Superior temporal gyrus (tissue), 1 donor: ENCODE measurements at regions not wholly inside any gene's neighbourhood (a gene's known extent, or its start where the extent isn't known, plus 50 kb on each side); places are given as distances from the start of the nearest gene placed in this dataset.
"Not testable (repeated sequence)": the region's sequence is repeated elsewhere in the genome, so short reads cannot be mapped to it uniquely, and the experiment has no call there.

Experiments used
- DNase-seq: peaks from one replicate; pipeline ENCODE4 v3.0.0-alpha.2; 2016; ENCODE audit errors: extremely low spot score

GRCh38 chr19:30817965-30818567, 445.9 kb downstream of the ZNF536 start:
- no peak for DNase-seq

GRCh38 chr19:30817197-30817596, 445.0 kb downstream of the ZNF536 start:
- DNase-seq, result no peak

GRCh38 chr19:30815889-30816580, 443.9 kb downstream of the ZNF536 start:
- DNase-seq, result no peak

- DNase-seq, result no peak
Measured at GRCh38 chr19:30812099-30812678, 440.0 kb downstream of the ZNF536 start.

GRCh38 chr19:30811397-30812098, 439.4 kb downstream of the ZNF536 start:
- no peak for DNase-seq

GRCh38 chr19:30810726-30811125, 438.5 kb downstream of the ZNF536 start:
- DNase-seq, result no peak

- no peak for DNase-seq
Measured at GRCh38 chr19:30807278-30807677, 435.1 kb downstream of the ZNF536 start.

GRCh38 chr19:30806311-30806710, 434.1 kb downstream of the ZNF536 start:
- DNase-seq, result no peak

- no peak for DNase-seq
Measured at GRCh38 chr19:30804751-30805150, 432.6 kb downstream of the ZNF536 start.

- not testable (repeated sequence) for DNase-seq
Measured at GRCh38 chr19:30804333-30804732, 432.1 kb downstream of the ZNF536 start.

GRCh38 chr19:30802424-30803013, 430.3 kb downstream of the ZNF536 start:
- no peak for DNase-seq

GRCh38 chr19:30799865-30800755, 427.9 kb downstream of the ZNF536 start:
- peak; percentile 55 for DNase-seq

GRCh38 chr19:30795727-30796126, 423.5 kb downstream of the ZNF536 start:
- no peak for DNase-seq

- no peak for DNase-seq
Measured at GRCh38 chr19:30792561-30793505, 420.6 kb downstream of the ZNF536 start.

- no peak for DNase-seq
Measured at GRCh38 chr19:30791088-30791487, 418.9 kb downstream of the ZNF536 start.

GRCh38 chr19:30790056-30790680, 418.0 kb downstream of the ZNF536 start:
- no peak for DNase-seq

GRCh38 chr19:30788105-30788765, 416.1 kb downstream of the ZNF536 start:
- DNase-seq, result no peak

GRCh38 chr19:30785458-30786137, 413.4 kb downstream of the ZNF536 start:
- DNase-seq, result no peak
